Lung (tissue), 11 donors: ENCODE measurements at regions not wholly inside any gene's neighbourhood (a gene's known extent, or its start where the extent isn't known, plus 50 kb on each side); places are given as distances from the start of the nearest gene placed in this dataset.

Source experiments
- ATAC-seq: fragments of 200-7000 bp; cut with Tn5 transposase; one replicate; pipeline ENCODE4 v1.9.1; 2020; ENCODE audit warnings: moderate number of reproducible peaks; ENCODE audit not compliant: insufficient read depth, low FRiP score
- DNase-seq, 3 donors: peaks; one replicate each; pipeline ENCODE4 v3.0.0-alpha.2; 2013 to 2017
- H3K27ac ChIP-seq, 2 donors: one replicate each; pipeline ENCODE4 v1.5.1; 2013; ENCODE audit warnings: mild to moderate bottlenecking in 2 of 2, moderate library complexity in 2 of 2, control low read depth in 1 of 2, inconsistent platforms in 1 of 2, low read depth in 1 of 2, low read length in 1 of 2
- H3K27me3 ChIP-seq, 3 donors: one replicate each; pipeline ENCODE4 v1.5.1; 2013; ENCODE audit warnings: low read length in 2 of 3; ENCODE audit not compliant: control insufficient read depth in 3 of 3, insufficient read depth in 3 of 3
- H3K36me3 ChIP-seq, 4 donors: one replicate each; pipeline ENCODE4 v1.5.1; 2013; ENCODE audit warnings: low read length in 4 of 4, mild to moderate bottlenecking in 1 of 4, moderate library complexity in 1 of 4; ENCODE audit not compliant: control insufficient read depth in 4 of 4, insufficient read depth in 4 of 4
- H3K4me1 ChIP-seq, 5 donors: one replicate each; pipeline ENCODE4 v1.5.1; 2013; ENCODE audit warnings: low read length in 5 of 5, mild to moderate bottlenecking in 2 of 5, moderate library complexity in 1 of 5; ENCODE audit not compliant: control insufficient read depth in 5 of 5, insufficient read depth in 5 of 5
- H3K4me3 ChIP-seq: one replicate; pipeline ENCODE4 v1.5.1; 2013; ENCODE audit warnings: mild to moderate bottlenecking, control low read depth, moderate library complexity
- H3K9ac ChIP-seq, 2 donors: one replicate each; pipeline ENCODE4 v1.5.1; 2013; ENCODE audit warnings: low read length in 2 of 2, control low read depth in 1 of 2; ENCODE audit not compliant: insufficient read depth in 1 of 2
- H3K9me3 ChIP-seq, 4 donors: one replicate each; pipeline ENCODE4 v1.5.1; 2013; ENCODE audit warnings: low read length in 3 of 4, mild to moderate bottlenecking in 1 of 4, moderate library complexity in 1 of 4; ENCODE audit not compliant: control insufficient read depth in 4 of 4, insufficient read depth in 3 of 4
- WGBS, 2 donors: extraction: QIAGEN DNeasy Blood & Tissue Kit; methylation state at CpG; one replicate each; pipeline ENCODE4 v1.1.7; 2013; 5-methylcytosine and 5-hydroxymethylcytosine counted together
- TF ChIP-seq, protein P1 (sequence below): IDR thresholded peaks from 2 replicates; pipeline ENCODE4 v1.5.1; 2012; ENCODE audit warnings: mild to moderate bottlenecking; ENCODE audit errors: control extremely low read depth, extremely low read depth
- donor health status: control.
- donor health status: control.
- donor health status: Bipolar disorder and iron deficiency.
- donor health status: healthy.
- donor health status: DM: yes; HTN: yes; CAD: no.

DNA sequence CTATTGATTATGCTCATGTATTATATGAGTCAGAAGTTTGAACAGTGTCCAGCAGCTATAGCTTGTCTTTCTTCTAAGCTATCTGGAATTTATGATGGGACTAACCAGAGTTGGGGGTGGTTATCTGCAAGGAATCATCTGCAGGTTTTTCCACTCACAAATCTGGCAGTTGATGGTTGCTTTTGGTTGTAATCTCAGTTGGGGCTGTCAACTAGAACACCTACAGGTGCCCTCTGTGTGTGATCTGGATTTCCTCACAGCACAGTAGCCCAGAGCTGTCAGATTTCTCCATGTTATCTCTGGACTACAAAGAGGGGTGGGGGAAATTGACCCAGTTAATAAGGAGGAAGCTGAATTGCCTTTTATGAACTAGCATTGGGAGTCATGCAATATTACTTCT is 51.4 kb upstream of the MAP9 start:
- H3K4me1 ChIP-seq, result peaks cover 0 to 18% (median 7%) of the 10 kb centered on the region in 5 donors
- no peaks in the 10 kb centered on the region for H3K36me3 ChIP-seq
- no peaks in the 10 kb centered on the region for H3K27me3 ChIP-seq
- no peak overlapping the region for H3K4me3 ChIP-seq
- no peak overlapping the region for H3K27ac ChIP-seq
- no peak overlapping the region for H3K9ac ChIP-seq
- H3K9me3 ChIP-seq, result peaks cover 0 to 5% (median 3%) of the 10 kb centered on the region in 4 donors
- ATAC-seq, result no peak
- no peak for DNase-seq
- TF ChIP-seq, protein P1, sequence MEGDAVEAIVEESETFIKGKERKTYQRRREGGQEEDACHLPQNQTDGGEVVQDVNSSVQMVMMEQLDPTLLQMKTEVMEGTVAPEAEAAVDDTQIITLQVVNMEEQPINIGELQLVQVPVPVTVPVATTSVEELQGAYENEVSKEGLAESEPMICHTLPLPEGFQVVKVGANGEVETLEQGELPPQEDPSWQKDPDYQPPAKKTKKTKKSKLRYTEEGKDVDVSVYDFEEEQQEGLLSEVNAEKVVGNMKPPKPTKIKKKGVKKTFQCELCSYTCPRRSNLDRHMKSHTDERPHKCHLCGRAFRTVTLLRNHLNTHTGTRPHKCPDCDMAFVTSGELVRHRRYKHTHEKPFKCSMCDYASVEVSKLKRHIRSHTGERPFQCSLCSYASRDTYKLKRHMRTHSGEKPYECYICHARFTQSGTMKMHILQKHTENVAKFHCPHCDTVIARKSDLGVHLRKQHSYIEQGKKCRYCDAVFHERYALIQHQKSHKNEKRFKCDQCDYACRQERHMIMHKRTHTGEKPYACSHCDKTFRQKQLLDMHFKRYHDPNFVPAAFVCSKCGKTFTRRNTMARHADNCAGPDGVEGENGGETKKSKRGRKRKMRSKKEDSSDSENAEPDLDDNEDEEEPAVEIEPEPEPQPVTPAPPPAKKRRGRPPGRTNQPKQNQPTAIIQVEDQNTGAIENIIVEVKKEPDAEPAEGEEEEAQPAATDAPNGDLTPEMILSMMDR, result no peak

GRCh38 chr4:155426953-155427352 is 50.2 kb upstream of the MAP9 start:
- DNase-seq (no peak), ATAC-seq (no peak)
- Histone ChIP-seq H3K9me3 (peaks cover 0 to 5% (median 3%) of the 10 kb centered on the region in 4 donors), H3K4me1 (peaks cover 0 to 16% (median 7%) of the 10 kb centered on the region in 5 donors), H3K4me3 (no peak overlapping the region), H3K27me3 (no peaks in the 10 kb centered on the region), H3K36me3 (no peaks in the 10 kb centered on the region), H3K9ac (no peak overlapping the region), H3K27ac (no peak overlapping the region)
- WGBS, 2 donors, result 69 to 80% methylated on average over 9 of the region's 9 CpGs
- TF ChIP-seq, protein P1, result no peak
